ENCODE measurements at regions not wholly inside any gene's neighbourhood (a gene's known extent, or its start where the extent isn't known, plus 50 kb on each side); places are given as distances from the start of the nearest gene placed in this dataset.

DNA sequence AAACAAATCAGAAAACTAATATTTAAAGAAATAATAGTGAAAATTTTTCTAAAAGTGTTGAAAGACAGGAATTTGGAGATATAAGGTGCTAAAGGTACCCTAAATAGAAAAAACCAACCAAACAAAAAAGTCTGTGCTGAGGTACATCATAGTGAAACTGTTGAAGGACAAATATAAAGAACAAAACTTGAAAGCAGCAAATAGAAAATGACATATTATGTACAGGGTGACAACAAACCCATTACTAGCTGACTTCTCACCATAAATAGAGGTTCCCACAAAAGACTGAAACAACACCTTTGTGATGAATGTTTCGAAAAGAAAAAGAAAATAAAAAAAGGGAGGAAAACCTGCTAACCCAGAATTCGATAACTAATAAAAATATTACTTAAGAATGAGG is 502.5 kb upstream of the NECTIN3 start:
- intact Hi-C loops (cut with micrococcal nuclease), result no loop called here
- no peaks in the 10 kb centered on the region for H3K9me3 ChIP-seq (ENCODE audit: control insufficient read depth, insufficient read depth, low read length)
- no peak overlapping the region for H3K27ac ChIP-seq (ENCODE audit: low read length)
- WGBS (ENCODE audit: insufficient coverage), result no CpG with 5 or more reads among the region's 2 CpGs
- Mint-ChIP-seq H3K9me3 (peaks cover 2 to 3% of the 10 kb centered on the region in 2 donors), H3K36me3 (no peaks in the 10 kb centered on the region), H3K27ac (no peak overlapping the region), H3K4me3 (no peak overlapping the region), H3K4me1 (no peaks in the 10 kb centered on the region), H3K27me3 (ENCODE audit: low read depth in 2 of 2) (no peaks in the 10 kb centered on the region)
- no peaks in the 10 kb centered on the region for H3K4me1 ChIP-seq (ENCODE audit: control insufficient read depth, insufficient read depth, low read length)
- H3K36me3 ChIP-seq (ENCODE audit: control insufficient read depth, insufficient read depth, low read length), result no peaks in the 10 kb centered on the region
- no peak for TF ChIP-seq CTCF (IDR thresholded peaks at IDR 0.05)
- H3K27me3 ChIP-seq (ENCODE audit: control insufficient read depth, insufficient read depth, low read length), result no peaks in the 10 kb centered on the region
- ATAC-seq, result no peak
- no peak overlapping the region for H3K4me3 ChIP-seq (ENCODE audit: low read length)
- DNase-seq, result no peak

GRCh38 chr3:110575702-110576101 is 495.9 kb upstream of the NECTIN3 start:
- DNase-seq (no peak), ATAC-seq (no peak)
- no peaks in the 10 kb centered on the region for H3K27me3 Mint-ChIP-seq (ENCODE audit: low read depth in 2 of 2)
- H3K4me1 Mint-ChIP-seq, result no peaks in the 10 kb centered on the region
- H3K27me3 ChIP-seq (ENCODE audit: control insufficient read depth, insufficient read depth, low read length), result no peaks in the 10 kb centered on the region
- no peak overlapping the region for H3K4me3 Mint-ChIP-seq
- WGBS (ENCODE audit: insufficient coverage), result 70% methylated on average over 3 of the region's 3 CpGs
- no peak overlapping the region for H3K27ac ChIP-seq (ENCODE audit: low read length)
- H3K27ac Mint-ChIP-seq, result no peak overlapping the region
- H3K36me3 Mint-ChIP-seq, result no peaks in the 10 kb centered on the region
- H3K4me1 ChIP-seq (ENCODE audit: control insufficient read depth, insufficient read depth, low read length), result no peaks in the 10 kb centered on the region
- no peak for TF ChIP-seq CTCF (IDR thresholded peaks at IDR 0.05)
- no peaks in the 10 kb centered on the region for H3K36me3 ChIP-seq (ENCODE audit: control insufficient read depth, insufficient read depth, low read length)
- H3K4me3 ChIP-seq (ENCODE audit: low read length), result no peak overlapping the region
- peaks cover 3 to 15% of the 10 kb centered on the region in 2 donors for H3K9me3 Mint-ChIP-seq
- no peaks in the 10 kb centered on the region for H3K9me3 ChIP-seq (ENCODE audit: control insufficient read depth, insufficient read depth, low read length)
- intact Hi-C loops (cut with micrococcal nuclease), result no loop called here

GRCh38 chr3:110576960-110577359 is 494.7 kb upstream of the NECTIN3 start:
- H3K4me3 ChIP-seq (ENCODE audit: low read length), result no peak overlapping the region
- intact Hi-C loops (cut with micrococcal nuclease), result no loop called here
- no peaks in the 10 kb centered on the region for H3K4me1 ChIP-seq (ENCODE audit: control insufficient read depth, insufficient read depth, low read length)
- no peaks in the 10 kb centered on the region for H3K4me1 Mint-ChIP-seq
- no peaks in the 10 kb centered on the region for H3K36me3 ChIP-seq (ENCODE audit: control insufficient read depth, insufficient read depth, low read length)
- H3K27me3 Mint-ChIP-seq (ENCODE audit: low read depth in 2 of 2), result no peaks in the 10 kb centered on the region
- H3K27ac ChIP-seq (ENCODE audit: low read length), result no peak overlapping the region
- no peak overlapping the region for H3K4me3 Mint-ChIP-seq
- no peaks in the 10 kb centered on the region for H3K36me3 Mint-ChIP-seq
- no peaks in the 10 kb centered on the region for H3K27me3 ChIP-seq (ENCODE audit: control insufficient read depth, insufficient read depth, low read length)
- ATAC-seq (no peak), DNase-seq (no peak)
- TF ChIP-seq CTCF (IDR thresholded peaks at IDR 0.05), result no peak
- H3K9me3 Mint-ChIP-seq, result peaks cover 3 to 17% of the 10 kb centered on the region in 2 donors
- H3K9me3 ChIP-seq (ENCODE audit: control insufficient read depth, insufficient read depth, low read length), result no peaks in the 10 kb centered on the region
- 84% methylated on average over 3 of the region's 3 CpGs for WGBS (ENCODE audit: insufficient coverage)
- no peak overlapping the region for H3K27ac Mint-ChIP-seq

GRCh38 chr3:110577854-110578253 is 493.8 kb upstream of the NECTIN3 start:
- WGBS (ENCODE audit: insufficient coverage), result no CpG with 5 or more reads among the region's 2 CpGs
- Histone ChIP-seq H3K36me3 (ENCODE audit: control insufficient read depth, insufficient read depth, low read length) (no peaks in the 10 kb centered on the region), H3K4me1 (ENCODE audit: control insufficient read depth, insufficient read depth, low read length) (no peaks in the 10 kb centered on the region), H3K27me3 (ENCODE audit: control insufficient read depth, insufficient read depth, low read length) (no peaks in the 10 kb centered on the region), H3K27ac (ENCODE audit: low read length) (no peak overlapping the region), H3K4me3 (ENCODE audit: low read length) (no peak overlapping the region), H3K9me3 (ENCODE audit: control insufficient read depth, insufficient read depth, low read length) (no peaks in the 10 kb centered on the region)
- no peak for ATAC-seq
- Mint-ChIP-seq H3K4me1 (no peaks in the 10 kb centered on the region), H3K27me3 (ENCODE audit: low read depth in 2 of 2) (no peaks in the 10 kb centered on the region), H3K36me3 (no peaks in the 10 kb centered on the region), H3K4me3 (no peak overlapping the region), H3K27ac (no peak overlapping the region), H3K9me3 (peaks cover 3 to 14% of the 10 kb centered on the region in 2 donors)
- no peak for TF ChIP-seq CTCF (IDR thresholded peaks at IDR 0.05)
- DNase-seq, result no peak
- intact Hi-C loops (cut with micrococcal nuclease), result no loop called here
